Kidney (tissue), 13 donors: ENCODE measurements at regions not wholly inside any gene's neighbourhood (a gene's known extent, or its start where the extent isn't known, plus 50 kb on each side); places are given as distances from the start of the nearest gene placed in this dataset.

Source experiments
- DNase-seq, 5 donors: peaks; one replicate each; pipeline ENCODE4 v3.0.0-alpha.2; 2013 to 2020
- FAIRE-seq: peaks from 2 replicates; lab custom pipeline; 2012; peaks lifted over from hg19 to GRCh38; lab: Jason Lieb, UNC
- H3K27ac ChIP-seq, 2 donors: one replicate each; pipeline ENCODE4 v1.7.0; 2013; ENCODE audit warnings: low read depth in 2 of 2, low read length in 2 of 2, inconsistent platforms in 1 of 2
- H3K27me3 ChIP-seq: one replicate; pipeline ENCODE4 v1.7.1; 2013; ENCODE audit warnings: low read length, inconsistent platforms; ENCODE audit not compliant: control insufficient read depth, insufficient read depth
- H3K36me3 ChIP-seq, 3 donors: one replicate each; pipeline versions ENCODE4 v1.7.0 to v1.7.1; 2013; ENCODE audit warnings: low read length in 3 of 3, control low read depth in 1 of 3, inconsistent platforms in 1 of 3; ENCODE audit not compliant: insufficient read depth in 3 of 3, control insufficient read depth in 2 of 3
- H3K4me1 ChIP-seq, 3 donors: one replicate each; pipeline versions ENCODE4 v1.7.0 to v1.7.1; 2013; ENCODE audit warnings: low read length in 3 of 3, inconsistent platforms in 1 of 3, low read depth in 1 of 3; ENCODE audit not compliant: control insufficient read depth in 2 of 3, insufficient read depth in 2 of 3
- H3K4me3 ChIP-seq, 3 donors: one replicate each; pipeline versions ENCODE4 v1.7.0 to v1.8.1; 2013; ENCODE audit warnings: low read length in 3 of 3, control low read depth in 1 of 3, inconsistent platforms in 1 of 3
- H3K9ac ChIP-seq, 3 donors: one replicate each; pipeline versions ENCODE4 v1.7.0 to v1.7.1; 2013; ENCODE audit warnings: low read length in 3 of 3, control low read depth in 1 of 3, inconsistent platforms in 1 of 3
- H3K9me3 ChIP-seq, 3 donors: one replicate each; pipeline versions ENCODE4 v1.7.0 to v1.7.1; 2013; ENCODE audit warnings: low read length in 3 of 3, control low read depth in 1 of 3, inconsistent platforms in 1 of 3; ENCODE audit not compliant: control insufficient read depth in 2 of 3, insufficient read depth in 1 of 3
- CTCF ChIP-seq: IDR thresholded peaks from 3 replicates; pipeline ENCODE4 v1.5.1; 2012; ENCODE audit warnings: mild to moderate bottlenecking, moderate library complexity, borderline replicate concordance; ENCODE audit not compliant: insufficient read depth; ENCODE audit errors: extremely low read depth
- intact Hi-C: fragments of 100-400 bp; cut with DNase I; formaldehyde crosslinking; loops from one replicate; pipeline ENCODE4 v1.11.1; 2022
- donor health status: control.
- donor health status: control.
- donor health status: control.
- donor health status: control.
- donor health status: control.
- donor health status: DM: yes; HTN: yes; CAD: no.
- donor health status: Normal renal cell carcinoma (clear cell type).

- H3K9me3 ChIP-seq: no peaks in the 10 kb centered on the region
- H3K4me1 ChIP-seq: no peaks in the 10 kb centered on the region
- intact Hi-C loops: no loop called here
- DNase-seq (no peak), FAIRE-seq (no peak)
- H3K9ac ChIP-seq: no peak overlapping the region
- H3K27ac ChIP-seq: no peak overlapping the region
- TF ChIP-seq CTCF: no peak
- H3K36me3 ChIP-seq: no peaks in the 10 kb centered on the region
- H3K4me3 ChIP-seq: no peak overlapping the region
- no peaks in the 10 kb centered on the region for H3K27me3 ChIP-seq
These were observed 117.3 kb upstream of the TNC start for GRCh38 chr9:115235221-115235620.

- intact Hi-C loops: no loop called here
- no peaks in the 10 kb centered on the region for H3K36me3 ChIP-seq
- H3K27me3 ChIP-seq: no peaks in the 10 kb centered on the region
- no peaks in the 10 kb centered on the region for H3K9me3 ChIP-seq
- no peaks in the 10 kb centered on the region for H3K4me1 ChIP-seq
- DNase-seq: no peak
- no peak overlapping the region for H3K9ac ChIP-seq
- H3K4me3 ChIP-seq: no peak overlapping the region
- TF ChIP-seq CTCF: no peak
- no peak for FAIRE-seq
- no peak overlapping the region for H3K27ac ChIP-seq
These were observed 119.5 kb upstream of the TNC start for GRCh38 chr9:115237385-115237998.

GRCh38 chr9:115240676-115241075 is 122.7 kb upstream of the TNC start:
- intact Hi-C loops: no loop called here
- Histone ChIP-seq H3K27me3 (no peaks in the 10 kb centered on the region), H3K4me3 (no peak overlapping the region), H3K9me3 (no peaks in the 10 kb centered on the region), H3K27ac (no peak overlapping the region), H3K36me3 (no peaks in the 10 kb centered on the region), H3K4me1 (no peaks in the 10 kb centered on the region), H3K9ac (no peak overlapping the region)
- no peak for DNase-seq
- TF ChIP-seq CTCF: no peak
- FAIRE-seq: no peak

GRCh38 chr9:115241641-115242040 is 123.7 kb upstream of the TNC start:
- Histone ChIP-seq H3K4me3 (no peak overlapping the region), H3K36me3 (no peaks in the 10 kb centered on the region)
- no peak for TF ChIP-seq CTCF

More at GRCh38 chr9:115241641-115242040, 123.7 kb upstream of the TNC start:
- no peak for FAIRE-seq
- Histone ChIP-seq H3K4me1 (no peaks in the 10 kb centered on the region), H3K9ac (no peak overlapping the region), H3K27me3 (no peaks in the 10 kb centered on the region), H3K9me3 (no peaks in the 10 kb centered on the region), H3K27ac (no peak overlapping the region)
- DNase-seq: no peak
- intact Hi-C loops: no loop called here
